Hindlimb muscle (tissue), 1 donor: ENCODE measurements at regions not wholly inside any gene's neighbourhood (a gene's known extent, or its start where the extent isn't known, plus 50 kb on each side); places are given as distances from the start of the nearest gene placed in this dataset.

Experiments
- DNase-seq: peaks from one replicate; pipeline ENCODE4 v3.0.0-alpha.2; 2013

DNA sequence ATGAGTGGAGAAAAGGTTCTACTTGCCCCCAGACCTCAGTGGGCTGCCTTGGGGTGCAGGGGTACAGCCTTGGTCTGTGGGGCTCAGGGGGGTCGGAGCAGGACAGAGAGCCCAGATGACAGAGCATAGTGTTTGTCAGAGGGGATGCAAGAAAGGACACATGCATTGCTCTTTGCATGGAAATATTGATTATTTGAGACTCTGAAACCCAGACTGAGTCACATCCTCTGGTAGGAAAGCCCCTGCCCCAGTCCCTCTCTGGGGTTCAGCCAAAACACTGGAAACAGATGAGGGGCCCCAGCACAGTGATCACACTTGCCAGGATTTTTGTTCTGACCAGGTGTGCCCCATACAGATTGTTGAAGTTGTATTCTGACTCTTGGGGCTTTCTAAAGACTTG lies 1094.4 kb downstream of the BCL11B start:
- DNase-seq: no peak

DNA sequence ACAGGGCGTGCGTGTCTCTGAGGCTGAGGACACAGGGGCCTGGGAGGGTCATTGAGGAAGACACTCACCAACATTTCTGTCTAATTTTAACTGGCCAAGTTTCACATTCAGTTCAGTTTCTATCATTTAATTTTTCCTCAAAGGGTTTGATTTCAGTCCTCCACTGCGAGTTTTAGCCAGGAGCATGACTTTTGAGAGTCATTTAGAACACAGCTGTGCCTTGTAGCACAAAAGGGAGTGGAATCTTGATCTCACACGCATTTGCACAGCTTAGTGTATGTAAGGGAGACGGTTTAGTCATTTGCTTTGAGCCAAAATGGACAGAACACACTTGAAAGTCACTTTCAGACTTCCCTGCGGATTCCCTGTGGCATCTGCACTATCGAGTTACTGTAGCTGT lies 1090.8 kb downstream of the BCL11B start:
- no peak for DNase-seq

DNA sequence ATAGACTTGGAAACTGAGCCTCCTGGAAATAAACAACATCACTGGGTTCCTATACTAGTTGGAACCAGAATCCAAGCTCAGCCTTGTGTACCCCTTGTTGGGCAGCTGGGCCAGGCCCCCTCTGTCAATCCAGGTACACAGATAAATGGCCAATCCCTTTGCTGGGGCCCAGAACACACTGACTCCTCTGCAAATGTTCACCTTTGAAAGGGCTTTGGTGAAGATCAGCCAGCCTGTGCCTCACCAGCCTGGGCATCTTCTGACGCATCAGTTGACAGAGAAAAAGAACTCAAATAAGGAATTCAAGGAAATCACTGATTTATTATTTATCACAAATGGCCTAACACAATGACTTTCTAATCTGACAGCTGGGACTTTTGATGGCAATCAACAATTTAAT lies 1090.2 kb downstream of the BCL11B start:
- DNase-seq: no peak

DNA sequence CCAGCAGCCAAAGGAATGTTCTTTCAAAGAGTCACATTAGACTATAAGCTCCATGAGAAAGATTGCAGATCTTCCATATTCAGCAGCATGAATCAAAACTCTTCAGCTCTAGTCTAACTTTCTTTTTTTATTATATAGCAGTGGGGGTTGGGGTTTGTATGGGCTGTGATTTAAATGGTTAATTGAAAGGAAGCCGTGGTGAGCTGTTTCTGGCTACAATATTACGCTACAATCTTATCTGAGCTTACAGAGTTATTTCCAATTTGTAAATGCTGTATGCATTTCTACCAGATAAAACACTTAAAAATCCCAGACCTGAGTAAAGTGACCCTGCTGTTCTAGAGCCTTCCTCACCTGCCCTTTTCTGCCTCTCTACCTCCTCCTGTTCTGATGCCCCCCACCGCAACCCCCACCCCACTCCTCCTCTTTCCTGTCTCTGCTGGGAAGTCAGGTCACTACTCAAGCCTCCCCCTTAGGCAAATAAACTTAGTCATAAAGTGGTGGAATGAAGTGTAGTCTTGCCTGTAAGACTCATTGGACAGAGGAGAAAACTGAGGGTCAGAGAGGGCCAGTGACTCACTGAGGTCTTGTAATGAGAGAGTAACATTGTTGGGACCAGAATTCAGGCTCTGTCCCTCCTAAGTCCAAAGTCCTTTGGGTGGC lies 1089.5 kb downstream of the BCL11B start:
- no peak for DNase-seq

DNA sequence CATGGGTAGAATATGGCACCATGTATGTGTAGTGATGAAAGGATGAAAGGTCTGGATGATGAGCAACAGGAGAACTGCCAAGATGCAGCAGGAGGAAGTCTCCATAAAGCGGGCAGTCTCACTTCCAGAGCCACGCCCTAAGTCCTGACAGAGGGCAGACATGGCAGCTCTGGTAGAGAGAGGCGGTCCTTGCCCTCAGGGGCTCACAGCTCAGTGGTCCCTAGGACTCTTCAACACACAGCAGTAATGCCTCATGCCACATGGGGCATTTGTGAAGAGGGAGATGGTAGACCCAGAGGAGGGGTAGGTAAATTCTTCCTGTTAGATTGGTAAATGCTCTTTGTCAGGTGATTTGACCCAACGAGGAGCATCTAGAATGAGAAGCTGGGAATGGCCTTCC lies 1088.4 kb downstream of the BCL11B start:
- DNase-seq: no peak

DNA sequence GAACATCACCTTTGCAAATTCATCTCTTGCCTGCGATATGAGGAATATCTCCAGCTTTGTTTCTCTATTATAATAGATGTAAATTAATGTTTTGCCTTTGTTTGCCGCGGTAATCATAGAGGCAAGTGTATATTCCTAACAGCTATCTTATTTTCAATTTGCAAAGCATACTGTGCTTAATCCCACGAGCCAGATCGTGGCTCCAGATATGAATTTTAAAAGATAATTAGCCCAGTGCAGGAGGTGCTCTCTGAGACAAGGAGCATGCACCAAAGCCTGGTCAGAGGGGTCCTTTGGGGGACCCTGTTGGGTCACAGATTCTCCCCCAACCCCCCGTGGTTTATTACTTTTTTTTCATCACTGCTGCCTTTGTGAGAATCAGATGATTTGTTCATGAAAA lies 1087.5 kb downstream of the BCL11B start:
- no peak for DNase-seq

DNA sequence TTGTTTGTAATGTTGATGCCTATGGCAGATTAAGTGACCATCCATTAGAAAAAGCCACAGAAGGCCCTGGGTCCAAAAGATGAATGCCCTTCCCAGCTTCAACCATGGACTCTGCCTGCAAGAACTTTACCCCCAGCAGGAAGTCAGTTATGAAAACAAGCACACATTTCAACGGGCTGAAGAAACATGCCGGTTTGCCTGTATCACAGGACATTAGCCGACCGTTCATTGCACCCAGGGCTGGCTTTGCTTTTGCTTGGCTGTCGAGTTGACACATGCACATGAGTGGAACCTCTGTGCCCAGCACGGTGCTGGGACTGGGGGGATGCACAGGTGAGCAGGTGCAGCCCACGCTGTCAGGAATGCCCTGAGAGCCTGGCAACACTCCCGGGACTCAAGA lies 1087.0 kb downstream of the BCL11B start:
- no peak for DNase-seq

DNA sequence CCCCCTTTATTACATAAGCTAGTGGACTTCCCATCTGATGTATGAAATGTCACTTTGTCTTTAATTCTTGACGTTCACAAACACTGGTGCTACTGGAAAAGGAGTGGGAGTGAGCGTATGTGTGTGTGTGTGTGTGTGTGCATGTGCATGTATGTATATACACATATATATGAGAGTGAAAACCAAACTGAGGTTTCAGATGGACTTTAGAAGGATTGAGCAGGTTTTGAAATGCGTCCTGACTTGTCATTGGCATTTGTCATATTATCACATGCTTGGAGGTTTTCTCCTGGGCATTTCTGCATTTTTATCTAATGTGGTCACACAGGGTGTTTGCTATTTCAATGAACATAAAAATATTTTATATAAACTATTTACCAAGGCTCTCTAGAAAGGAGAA lies 1085.9 kb downstream of the BCL11B start:
- DNase-seq: no peak

DNA sequence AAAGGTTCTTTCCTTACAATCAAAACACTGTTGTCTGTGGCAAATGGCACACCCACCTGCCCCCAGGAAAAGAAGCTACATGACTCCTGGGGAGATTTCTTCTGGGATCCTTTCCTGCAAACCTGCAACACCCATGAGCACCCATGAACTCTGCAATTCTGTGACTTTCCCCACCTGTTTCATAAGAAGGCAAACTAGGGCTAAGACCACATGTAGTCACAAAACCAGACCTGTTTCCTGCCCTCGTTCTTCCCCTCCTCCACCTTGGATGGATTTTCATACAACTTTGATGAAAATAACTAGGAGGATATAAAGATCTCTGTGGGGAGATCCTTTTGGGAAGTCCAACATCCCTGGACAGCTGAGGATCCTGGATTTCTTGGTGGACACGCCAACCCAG lies 1084.7 kb downstream of the BCL11B start:
- no peak for DNase-seq

DNA sequence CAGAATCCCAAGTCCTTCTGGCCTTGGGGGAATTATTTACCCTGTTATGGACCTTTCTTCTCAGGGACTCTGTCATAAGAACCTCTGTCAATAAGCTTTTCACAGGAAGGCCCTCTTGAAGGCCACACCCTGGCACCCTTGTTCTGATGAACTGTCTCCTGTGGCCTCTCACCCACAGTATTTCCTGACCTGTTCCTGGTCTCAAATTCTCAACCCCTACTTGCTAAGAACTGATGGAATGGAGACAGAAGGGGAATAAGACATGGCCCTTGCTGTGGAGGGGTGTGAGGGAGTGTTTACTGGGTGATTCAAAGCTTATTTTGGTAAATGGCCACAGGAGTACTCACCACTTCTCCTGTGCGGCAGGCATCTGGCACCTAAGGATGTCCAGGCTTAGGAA lies 1082.9 kb downstream of the BCL11B start:
- no peak for DNase-seq

DNA sequence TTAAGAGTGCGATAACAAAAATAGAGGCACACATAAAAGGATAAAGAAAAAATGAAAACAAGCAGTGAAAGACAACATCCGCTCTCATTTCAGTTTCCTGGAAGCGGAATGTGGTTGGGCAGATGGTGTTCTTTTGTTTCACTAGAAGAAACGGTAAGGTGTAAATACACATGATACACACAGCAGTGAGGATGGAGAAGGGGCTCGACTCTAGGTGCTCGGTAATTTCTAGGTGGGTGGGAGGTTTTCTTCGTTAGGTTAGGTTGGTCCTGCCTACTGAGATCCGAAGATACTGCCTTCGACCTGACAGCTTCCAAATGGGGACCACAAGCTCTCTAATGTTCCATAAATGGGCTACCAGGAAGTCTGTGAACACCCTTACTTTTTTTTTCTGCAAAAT lies 1082.5 kb downstream of the BCL11B start:
- no peak for DNase-seq

DNA sequence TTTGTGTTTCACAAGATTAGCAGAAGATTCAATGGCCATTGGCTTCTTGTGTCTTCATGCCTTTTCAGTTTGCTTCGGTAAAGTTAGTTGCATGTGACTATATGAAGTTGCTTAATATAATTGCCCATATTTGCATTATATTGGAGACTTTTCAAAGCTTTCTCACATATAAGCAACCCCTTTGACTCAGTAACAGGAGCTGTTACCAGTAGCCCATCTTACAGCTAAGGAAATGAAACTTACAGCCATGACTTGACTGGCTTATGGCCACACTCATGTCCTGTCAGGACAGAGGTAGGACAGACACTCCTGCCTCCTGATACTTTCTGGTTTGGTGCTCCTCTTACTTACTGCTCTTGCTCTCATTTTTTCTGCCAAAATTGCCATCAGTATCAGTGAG lies 1082.1 kb downstream of the BCL11B start:
- DNase-seq: no peak

DNA sequence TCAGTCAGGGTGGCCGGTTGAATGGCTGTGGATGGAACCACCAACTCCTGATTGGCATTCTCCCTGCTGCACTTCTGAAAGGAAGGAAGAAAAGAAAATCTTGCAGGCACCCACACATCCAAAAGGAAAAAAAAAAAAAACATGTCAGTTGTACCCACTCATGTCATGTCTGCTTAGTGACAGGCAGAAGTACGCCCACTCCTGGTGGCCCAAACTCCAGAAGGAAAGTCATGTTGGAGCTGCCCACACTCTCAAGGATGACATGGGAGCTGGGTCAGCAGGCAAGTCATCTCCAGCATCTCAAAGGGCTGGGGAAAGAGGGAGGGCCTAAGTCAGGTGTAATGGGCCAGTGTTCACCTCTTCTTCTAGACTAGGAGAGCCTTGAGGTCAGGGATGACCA lies 1079.1 kb downstream of the BCL11B start:
- no peak for DNase-seq

DNA sequence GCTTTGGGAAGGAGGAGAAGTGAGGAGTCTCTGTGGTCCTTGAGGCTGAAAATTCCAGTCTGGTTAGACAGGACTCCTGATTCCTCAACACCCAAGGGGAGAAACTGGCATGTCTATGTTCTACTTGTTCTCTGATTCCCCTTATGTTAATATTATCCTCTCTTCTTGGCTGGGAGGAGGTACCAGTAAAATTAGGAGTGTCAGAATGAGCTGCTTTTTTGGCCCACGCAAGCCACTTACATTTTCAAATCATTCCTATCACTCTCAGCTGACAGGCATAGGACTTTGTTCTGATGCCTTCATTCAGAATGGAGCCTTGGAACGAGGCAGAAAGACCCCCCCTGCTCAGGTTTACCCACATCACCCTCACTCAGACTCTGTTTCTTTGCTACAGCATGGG lies 1077.2 kb downstream of the BCL11B start:
- no peak for DNase-seq

DNA sequence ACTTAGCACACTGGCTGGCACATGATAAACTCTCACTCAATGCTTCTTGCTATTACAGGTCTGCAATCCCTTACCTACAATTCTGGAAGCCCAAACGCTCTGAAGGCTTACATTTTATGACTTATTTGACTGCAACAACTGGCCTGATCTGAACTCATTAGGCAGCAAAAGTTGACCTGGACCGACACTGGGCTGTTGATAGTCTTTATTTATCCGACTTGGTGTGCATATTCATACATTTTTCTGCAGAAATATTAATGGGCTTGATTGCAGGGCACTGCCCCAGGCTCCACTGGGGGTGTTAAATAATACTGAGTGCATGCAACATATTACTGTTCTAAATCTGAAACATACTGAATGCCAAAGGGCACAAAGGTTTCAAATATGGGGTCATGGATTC lies 1076.7 kb downstream of the BCL11B start:
- DNase-seq: no peak

DNA sequence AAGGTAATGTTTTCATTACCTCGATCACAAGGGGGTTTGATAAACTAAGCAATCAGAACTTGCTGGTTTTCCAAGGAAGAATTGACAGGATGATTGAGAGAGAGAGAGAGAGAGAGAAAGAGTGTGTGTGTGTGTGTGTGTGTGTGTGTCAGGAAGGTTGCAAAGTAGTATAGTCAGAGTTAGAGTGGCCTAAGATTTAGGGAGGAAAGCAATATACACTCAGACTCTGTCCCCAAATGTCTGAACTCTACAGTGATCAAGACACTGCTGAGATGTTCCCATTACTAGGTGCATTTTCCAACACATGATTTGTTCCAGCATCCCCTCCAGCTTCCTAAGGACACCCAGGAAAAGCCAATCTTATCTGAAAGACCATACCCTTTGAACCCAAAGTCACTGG lies 1074.1 kb downstream of the BCL11B start:
- no peak for DNase-seq

DNA sequence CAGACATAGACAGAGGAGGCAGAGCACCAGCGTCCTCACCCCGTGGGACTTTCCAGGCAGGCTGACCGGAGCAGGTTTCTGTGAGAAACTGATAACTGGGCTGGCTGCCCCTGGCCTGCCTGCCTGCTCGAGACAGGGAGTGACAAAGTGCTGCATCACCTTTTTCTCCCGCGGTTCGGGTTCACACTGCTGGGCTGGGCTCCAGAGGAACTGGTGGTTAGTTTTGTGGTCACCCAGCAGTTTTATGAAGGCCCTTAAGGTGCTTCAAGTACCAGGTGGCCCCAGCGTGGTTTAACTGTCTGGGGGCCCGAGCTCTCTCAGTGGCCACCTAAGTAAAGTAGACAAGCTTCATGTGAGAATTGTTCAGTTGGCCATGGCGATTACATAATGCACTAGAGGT lies 1073.6 kb downstream of the BCL11B start:
- DNase-seq: no peak

DNA sequence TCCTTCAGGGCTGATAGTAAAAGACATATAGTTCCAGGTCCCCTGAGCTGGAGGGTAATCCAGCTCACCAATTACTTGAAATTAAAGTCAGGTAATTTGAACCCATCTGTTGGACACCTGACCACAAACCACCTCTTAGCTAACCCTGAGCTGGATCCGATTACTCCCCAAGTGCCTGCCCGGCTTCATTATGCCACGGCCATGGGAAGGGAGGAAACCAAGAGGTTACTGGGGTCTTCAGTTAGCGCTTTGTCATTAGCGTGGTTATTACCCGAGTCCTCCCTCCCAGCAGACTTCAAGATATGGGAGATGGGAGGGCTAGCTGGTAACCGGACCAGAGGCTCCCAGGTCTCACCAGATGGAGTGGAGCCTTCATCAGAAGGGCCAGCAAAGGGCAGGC lies 1071.4 kb downstream of the BCL11B start:
- DNase-seq: no peak

DNA sequence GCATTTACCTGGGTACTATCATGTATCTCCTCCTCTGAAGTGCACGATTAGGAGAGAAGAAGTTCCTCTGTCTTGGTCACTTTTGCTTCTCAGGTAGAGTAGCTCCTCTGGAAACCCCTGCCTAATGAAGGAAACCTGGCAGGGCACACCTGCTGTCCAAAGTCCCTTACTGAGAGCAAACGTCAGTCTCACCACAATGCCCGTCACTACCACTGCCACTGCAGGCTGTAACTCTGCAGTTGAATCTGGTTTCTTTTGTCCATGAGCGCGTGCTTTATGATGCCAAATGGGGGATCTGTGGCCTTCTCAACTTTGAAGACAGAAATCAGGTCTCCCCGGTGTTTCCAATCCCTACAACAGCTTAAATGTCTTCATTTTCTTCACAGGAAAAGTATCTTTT lies 1068.6 kb downstream of the BCL11B start:
- no peak for DNase-seq

DNA sequence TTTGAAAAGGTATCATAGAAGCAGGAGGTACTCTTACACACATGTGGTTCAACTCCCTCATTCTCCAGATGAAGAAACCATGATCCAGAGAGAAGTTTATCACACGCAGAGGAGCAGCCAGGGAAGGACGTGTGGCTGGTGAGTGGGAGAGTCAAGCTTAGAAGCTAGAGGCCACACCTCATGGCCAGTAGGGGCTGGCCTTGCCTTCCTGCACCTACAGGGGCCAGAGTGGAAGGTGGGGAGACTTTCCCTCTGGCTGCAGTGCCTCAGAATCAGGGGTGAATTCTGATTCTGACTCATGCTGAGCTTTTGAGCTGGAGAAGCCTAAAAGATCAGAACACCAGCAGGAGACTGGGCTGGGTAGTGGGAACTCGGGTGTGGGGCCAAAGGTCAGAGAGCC lies 1067.9 kb downstream of the BCL11B start:
- no peak for DNase-seq

DNA sequence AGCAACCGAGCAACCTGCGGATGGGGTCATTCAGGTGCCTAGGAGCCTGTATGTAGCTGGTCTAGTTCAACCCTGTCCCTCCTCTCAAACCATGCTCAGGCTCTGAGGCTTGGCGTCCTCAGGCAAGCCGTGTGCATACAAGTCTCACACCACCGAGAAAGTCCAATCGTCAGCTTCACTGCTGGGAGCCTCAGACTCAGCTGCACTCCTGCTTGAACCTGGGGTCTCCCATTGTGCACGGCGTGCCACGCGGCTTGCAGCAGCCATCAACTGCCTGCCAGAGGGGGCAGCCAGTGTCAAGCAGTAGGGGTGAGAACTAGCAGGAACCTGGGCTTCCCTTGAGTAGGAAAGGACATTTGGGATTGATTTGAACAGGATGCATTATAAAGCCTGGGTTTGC lies 1064.6 kb downstream of the BCL11B start:
- DNase-seq: no peak

DNA sequence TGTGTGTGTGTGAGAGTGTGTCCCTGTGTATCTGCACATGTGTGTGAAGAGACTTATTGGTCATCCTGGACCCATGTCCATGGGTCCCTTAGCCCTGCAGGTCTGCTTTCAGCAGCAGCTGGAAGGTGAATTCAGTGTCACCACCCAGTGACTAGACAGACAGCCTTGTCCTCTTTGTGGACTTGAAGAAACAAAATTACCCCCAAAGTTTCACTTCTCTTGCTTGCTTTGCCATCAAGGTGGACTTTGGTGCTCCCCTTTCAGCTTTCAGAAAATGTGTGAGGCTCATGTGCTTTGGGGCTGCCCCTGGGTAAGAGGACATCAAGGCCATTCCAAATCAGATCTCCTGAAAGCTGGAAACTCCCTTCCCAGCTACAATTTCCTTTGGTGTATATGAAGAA lies 1063.8 kb downstream of the BCL11B start:
- no peak for DNase-seq

DNA sequence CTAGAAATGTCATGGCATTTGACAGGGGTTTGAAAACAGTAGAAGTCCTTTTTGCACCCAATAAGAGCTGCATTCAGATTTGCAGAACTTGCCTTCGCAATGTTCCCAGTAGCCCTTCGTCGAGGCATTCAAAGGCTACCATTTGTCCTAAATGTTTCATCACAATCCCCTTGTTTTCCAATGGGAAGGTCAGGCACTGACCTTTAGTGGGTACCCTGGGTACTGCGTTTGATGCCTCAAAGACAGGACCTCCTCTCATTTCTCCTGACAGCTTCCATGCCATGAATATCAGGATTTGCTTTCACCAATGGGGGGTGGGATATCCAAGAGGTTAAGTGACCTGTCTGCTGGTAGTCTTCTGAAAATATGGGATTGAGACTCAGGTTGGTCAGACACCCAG lies 1063.1 kb downstream of the BCL11B start:
- DNase-seq: no peak

DNA sequence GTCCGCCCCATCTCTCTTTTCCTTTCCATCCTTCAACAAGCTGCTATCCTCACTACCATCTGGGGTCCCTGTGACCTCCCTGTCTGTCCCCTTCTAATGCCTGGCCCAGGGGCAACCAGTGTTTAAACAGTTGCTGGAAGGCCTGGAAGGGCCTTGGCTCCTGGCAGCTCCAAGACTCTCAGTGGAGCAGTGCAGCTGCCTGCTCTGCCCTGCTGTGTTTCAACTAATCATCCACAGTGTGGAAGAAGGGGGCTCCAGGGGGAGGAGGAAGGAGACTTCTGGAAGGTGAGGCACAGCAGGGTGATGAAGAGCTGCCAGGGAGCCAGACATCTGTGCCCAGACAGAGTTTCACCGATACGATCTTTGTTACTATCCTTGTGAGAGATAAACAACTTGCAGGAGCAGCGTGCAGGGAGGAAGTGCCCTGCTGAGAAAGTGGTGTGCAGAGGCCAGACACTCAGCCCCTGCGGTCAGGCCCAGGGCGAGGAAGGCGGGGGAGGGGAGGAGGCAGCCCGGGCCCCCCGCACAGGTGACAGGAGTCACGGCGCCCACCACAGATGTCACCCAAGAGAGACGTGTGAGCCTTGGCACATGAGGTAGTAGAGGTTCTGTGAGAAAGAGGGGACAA lies 1061.8 kb downstream of the BCL11B start:
- DNase-seq: no peak

DNA sequence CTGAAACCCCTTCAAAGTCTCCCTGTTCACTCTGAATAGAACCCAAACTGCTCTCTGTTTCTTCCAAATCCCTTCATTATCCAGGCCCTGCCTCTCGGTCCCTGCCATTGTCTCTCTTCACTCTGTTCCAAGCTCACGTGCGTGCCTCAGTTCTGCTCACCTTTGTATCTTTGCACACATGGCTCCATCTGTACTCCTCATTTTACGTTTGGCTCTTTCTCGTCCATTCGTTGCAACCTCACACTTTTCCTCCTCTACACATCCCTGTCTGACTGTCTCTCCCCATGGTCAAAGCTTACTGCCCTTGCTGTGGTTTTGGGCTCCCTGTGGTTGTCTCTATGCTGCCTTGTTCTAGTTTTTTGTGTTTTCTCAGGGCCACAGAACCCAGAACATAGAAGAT lies 1054.5 kb downstream of the BCL11B start:
- no peak for DNase-seq
